GF-D8 (cell line): ENCODE measurements at regions not wholly inside any gene's neighbourhood (a gene's known extent, or its start where the extent isn't known, plus 50 kb on each side); places are given as distances from the start of the nearest gene placed in this dataset.
"Not testable (repeated sequence)": the region's sequence is repeated elsewhere in the genome, so short reads cannot be mapped to it uniquely, and the experiment has no call there.

Source experiments
- DNase-seq: peaks from one replicate; lab custom pipeline; 2025; lab: John Stamatoyannopoulos, UW

DNA sequence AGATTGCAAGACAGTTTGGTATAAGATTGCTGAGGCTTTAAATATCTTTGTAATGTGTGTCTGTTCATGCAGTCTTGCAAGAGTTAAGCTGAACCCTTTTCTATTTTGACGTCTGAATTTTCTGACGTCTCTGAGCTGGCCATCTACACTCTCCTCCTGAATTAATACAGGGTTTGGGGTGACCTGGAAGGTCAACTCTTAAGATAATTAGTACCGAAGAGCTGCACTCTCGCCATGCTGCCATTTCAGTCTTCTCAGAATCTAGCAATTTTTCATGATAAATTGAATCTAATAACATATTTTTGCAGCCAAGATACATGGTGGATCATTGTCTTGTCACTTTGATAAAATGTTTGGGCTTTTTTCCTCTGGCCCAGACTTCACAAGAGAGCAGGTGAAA lies 1245.2 kb upstream of the CELF4 start:
- no peak for DNase-seq

DNA sequence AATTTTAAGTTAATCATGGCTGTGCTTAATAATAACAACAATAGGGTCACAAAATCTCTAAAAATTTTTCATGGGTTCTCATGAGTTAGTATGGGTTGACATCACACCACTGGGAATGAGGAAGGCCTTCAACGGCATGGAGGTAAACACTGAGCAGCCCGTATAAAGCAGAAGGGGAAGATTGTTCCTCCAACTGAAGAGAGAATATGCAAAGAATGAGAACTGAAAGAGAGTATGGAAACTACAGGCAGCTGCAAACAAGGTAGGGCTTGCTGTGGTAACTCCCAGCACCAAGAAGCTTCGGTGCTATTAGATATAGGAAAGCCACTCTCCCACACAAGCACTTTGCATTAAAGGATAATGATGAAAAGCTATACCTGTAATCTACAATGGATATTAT lies 1242.3 kb upstream of the CELF4 start:
- DNase-seq: no peak

DNA sequence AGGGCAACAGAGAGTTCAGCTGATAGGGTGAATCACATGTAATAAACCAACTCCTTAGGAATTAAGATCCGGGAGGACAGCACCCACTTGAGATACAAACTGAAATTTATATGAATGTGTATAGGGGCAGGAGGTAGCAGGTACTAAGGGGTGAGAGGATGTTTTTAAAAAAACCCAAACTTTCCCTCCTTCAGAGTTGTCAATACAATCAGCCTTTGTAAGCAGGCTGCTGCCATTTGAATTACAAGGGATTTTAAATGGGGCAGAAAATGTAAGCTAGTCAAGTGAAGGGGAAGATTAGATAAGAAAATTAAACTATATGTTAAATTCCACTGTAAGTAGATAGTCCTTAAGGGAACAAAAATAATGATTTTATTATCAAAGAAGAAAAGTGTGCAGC lies 1239.7 kb upstream of the CELF4 start:
- no peak for DNase-seq

DNA sequence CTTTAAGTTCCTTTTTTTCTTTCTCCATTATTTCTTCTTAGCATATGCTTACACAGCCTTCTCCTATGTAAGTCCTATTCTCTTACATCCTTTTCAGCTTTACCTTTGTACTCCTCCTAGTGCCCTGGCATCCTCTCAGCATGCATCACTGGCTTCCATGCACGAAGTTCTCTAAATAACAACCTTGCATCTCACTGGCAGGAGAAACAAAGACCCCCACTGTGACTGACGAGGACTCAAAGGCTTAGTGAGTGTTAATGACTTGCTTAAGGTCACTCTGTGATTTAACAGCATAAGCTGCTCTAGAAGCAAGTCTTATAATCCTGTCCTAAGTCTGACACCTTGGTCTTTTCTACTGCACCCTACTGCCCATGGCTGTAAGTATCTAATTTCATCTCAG lies 1236.0 kb upstream of the CELF4 start:
- DNase-seq: no peak

DNA sequence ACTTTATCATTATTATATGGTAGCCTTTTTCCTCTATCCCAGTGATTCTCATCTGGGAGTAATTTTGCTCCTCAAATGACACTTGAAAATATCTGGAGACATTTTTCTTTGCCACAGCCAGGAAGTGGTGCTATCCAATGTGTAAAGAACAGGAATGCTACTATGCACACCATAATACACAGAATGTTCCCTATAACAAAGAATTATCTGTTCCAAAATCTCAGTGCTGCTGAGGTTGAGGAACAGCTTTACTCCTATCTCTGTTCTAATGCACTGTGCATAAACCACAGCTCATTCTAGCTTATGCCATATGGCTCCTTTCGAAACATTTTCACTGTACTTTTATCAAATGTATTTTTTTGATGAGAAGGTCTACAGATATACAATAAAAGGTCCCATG lies 1231.2 kb upstream of the CELF4 start:
- DNase-seq: no peak

DNA sequence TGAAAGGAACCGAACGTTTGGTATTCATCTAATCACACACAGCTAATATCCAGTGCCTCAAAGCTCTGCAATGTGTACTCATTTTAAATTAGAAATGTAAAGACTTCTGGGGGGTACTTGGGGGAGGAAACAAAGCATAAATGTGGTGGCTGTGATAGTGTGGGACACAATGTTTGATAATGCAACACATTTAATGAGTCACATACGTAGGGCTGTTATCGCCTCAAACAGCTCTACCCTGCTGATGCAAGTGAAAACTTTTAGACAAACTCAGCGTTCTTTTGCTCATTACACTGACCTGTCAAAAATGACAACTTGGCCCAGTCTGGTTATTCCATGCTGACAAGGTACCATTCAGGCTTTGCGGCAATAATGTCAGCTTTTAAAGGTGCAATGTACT lies 1227.1 kb upstream of the CELF4 start:
- no peak for DNase-seq

DNA sequence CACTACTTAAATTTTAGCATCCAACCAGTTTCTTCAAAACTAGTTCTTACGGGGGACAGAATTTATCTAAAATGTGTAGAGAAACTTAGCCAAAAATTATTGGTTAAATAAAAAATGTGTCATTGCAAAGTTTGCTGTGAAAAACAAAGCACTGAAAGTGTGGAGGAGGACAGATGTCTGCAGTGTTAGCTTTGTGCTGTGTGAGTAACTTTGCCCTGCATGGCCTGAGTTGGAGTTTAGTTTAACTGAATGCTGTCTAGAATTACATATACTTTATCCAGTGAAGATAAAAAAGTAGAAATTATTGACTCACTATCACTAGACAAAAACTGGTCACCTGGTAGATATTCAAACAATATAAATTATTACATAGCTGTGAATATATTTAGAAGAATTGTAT lies 1225.2 kb upstream of the CELF4 start:
- DNase-seq: no peak

DNA sequence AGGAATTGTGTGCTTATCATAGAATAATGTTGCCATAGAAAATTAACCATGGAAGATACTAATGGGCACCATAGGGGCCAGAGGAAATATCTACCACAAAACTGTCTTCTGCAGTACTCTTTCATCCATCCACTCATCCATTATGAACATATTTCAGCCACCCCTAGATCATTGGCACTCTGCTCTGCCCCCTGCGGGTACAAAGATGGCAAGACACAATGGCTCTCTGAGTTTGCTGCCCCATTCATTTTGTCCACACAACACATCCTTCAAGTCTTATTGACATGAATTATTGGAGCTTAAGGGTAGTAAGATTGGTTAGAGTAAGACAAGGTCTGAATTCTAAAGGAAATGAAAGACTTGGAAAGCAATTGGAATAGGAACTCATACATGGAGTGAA lies 1224.7 kb upstream of the CELF4 start:
- no peak for DNase-seq

DNA sequence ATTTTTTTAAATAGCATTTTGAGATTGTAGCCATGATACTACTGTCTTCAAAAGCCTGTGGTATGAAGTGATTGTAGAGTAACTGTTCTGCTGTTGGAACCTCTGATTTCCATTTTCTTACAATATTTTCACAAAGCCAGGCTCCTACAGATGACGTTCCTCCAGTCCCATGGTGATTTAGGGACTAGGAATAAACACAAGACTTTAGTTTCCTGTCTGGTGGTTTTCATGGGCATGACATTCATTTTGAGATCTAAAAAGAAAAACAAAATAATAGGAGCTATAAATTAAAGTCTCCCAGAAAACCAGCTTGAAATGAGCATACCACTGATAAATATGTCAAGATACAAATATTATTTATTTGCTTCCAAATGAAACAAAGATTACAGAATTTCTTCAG lies 1223.5 kb upstream of the CELF4 start:
- DNase-seq: no peak

DNA sequence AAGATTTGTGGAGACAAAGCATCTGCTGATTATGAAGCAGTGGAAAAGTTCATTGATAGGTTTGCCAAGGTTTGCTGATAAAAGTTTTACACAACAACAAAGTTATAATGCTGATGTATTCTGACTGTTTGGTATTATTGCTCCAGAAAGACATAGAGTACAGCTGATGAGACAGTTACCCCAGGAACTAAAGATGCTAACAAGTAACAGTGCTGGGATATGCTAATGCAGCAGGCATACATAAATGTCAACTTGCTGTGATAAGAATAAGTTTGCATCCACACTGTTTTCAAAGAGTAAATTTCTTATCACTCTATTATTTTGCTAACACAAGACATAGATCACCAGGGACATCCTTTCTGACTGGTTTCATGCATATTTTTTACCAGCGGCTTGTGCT lies 1221.3 kb upstream of the CELF4 start:
- DNase-seq: no peak

DNA sequence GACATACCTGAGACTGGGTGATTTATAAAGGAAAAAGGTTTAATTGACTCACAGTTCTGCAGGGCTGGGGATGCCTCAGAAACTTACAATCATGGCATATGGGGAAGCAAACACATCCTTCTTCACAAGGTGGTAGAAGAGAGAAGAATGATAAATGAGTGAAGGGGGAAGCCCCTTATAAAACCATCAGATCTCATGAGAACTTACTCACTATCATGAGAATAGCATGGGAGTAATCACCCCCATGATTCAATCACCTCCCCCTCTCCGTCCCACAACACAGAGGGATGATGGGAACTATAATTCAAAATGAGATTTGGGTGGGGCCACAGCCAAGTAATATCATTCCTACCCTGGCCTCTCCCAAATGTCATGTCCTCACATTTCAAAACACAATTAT lies 1206.0 kb upstream of the CELF4 start:
- DNase-seq: not testable (repeated sequence)

DNA sequence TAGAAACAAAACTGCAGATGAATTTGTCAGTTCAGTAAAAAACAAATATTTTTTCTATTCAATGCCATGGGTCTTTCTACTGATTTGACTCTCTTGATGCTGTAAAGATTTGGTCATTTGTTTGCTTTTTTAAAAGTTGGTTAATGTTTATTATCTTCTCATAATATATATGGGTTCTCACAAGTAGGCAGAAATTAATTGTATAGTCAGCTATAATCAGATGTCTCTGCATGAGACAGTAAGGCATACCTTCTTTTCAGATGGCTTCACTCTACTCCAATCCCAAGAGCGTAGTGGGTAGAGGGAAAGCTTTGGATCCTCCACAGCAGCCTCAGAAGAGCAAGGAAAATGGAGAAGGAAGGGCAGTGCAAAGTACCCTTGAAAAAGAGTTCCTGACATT lies 1202.9 kb upstream of the CELF4 start:
- DNase-seq: no peak

DNA sequence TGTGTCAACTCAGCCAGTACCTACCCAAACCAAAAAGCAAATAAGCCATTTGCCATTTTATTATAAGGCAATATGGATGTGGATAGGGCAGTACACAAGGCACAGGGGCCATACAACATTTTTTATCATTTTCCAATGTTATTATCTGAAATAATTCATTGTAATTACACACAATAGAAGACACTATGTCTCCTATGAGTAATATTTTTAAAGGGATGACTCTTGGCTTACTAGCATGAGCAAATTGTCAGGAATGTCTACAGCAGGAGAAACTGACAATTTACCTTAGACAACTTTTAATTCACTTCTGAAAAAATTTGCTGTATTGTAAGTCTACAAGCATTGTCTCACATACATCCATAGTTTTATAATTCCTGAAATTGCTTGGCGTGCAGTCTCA lies 1193.9 kb upstream of the CELF4 start:
- no peak for DNase-seq

DNA sequence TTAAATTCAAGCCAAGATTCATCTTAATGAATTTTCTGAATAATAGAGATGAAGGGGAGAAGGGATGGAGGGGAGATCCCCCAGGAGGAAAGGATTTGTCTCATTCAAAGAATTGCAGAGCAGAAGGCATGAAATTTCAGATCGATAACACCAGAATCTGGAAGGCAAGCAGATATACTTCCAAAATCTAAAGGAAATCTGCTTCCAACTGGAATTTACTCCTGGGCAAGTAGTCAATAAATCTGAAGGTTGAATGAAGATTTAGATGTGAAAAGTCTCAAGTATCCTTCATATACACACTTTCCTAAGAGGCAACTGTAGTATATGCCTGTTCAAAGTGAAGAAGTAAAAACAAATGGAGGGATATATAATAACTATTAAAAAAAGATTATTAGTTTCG lies 1190.8 kb upstream of the CELF4 start:
- DNase-seq: no peak

DNA sequence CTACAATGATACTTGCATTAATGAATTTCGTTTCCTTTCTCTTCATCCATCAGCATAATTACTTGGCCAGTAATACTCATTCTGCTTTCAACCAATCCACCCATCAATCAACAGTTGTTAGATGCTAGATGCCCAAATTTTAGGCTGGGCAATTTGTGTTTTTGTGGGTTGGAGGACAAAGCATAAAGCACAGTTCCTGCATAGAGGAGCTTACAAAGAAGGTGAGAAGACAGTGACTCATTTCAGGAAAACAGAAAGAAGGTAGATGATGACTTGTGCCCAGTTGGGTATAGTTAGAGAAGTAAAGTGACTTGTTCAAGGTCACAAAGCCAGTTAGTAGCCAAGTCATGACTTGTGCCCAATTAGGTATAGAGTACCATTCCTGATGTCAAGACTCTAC lies 1186.8 kb upstream of the CELF4 start:
- no peak for DNase-seq

DNA sequence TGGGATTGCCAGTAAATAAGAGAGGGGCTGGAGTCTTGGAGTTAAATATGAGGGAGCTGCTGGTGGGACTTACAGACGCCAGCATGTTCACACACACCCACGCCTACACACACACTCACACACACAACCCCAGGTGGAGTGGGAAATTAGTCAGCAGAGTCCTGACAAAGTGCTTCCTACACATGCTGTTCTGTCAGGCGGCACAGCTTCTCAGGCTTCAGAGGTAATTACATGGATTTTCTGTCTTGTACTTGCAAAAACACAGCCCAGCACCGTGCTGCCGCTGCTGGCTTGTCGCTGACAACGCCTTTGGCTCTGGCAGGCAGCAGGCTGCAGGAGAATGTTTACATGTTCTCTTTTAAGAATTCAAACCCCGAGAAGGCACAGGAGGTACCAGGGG lies 1186.3 kb upstream of the CELF4 start:
- no peak for DNase-seq

DNA sequence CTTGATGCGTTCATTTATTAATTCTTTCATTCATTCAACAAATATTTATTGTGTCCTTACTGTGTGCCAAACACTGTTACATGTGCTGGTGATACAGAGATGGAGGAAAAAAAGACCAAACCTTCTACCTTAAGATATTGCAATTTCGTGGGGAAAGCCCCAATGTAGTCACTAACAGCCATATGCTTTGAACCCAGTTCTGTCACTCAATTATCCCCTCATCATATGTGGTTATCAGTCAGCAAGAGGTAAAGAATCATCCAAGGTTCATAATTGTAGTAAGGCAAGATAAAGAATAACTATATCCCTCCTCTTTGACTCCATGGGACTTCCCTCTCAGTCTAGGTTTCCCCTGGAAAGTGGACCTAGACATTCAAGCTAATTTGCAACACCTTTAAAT lies 1185.6 kb upstream of the CELF4 start:
- no peak for DNase-seq

DNA sequence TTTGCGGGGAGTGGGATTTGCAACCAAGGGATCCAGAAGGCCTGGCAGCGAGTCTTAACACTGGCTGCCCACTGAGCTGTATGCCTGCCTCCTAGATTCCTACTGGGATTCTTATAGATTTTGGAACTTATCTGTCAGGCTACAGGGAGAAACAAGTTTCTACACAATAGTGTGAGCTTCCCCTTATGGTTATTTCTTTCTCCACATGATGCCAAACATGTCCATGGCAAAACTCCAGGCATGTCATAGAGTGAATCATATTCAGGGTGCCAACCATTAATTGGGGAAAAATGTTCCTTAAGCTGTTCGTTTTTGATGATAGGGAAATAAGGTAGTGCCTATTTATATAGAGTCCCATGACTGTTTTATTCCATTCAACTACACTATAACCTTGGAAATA lies 1185.2 kb upstream of the CELF4 start:
- no peak for DNase-seq

DNA sequence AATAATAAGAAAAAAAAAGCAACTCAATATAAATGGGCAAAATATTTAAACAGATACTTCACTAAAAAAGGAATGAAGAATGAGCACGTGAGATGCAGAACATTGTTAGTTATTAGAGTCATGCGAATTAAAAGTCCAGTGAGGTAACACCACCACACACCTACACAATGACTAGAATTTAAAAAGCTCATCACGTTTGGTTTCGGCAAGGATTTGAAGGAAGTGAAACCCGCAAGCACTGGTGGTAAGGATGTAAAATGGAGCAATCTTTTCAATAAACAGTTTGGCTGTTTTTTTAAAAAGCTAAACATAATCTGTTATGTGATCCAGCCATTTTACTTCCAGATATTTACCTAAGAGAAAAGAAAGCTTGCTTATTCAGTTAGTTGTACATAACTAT lies 1181.6 kb upstream of the CELF4 start:
- no peak for DNase-seq

DNA sequence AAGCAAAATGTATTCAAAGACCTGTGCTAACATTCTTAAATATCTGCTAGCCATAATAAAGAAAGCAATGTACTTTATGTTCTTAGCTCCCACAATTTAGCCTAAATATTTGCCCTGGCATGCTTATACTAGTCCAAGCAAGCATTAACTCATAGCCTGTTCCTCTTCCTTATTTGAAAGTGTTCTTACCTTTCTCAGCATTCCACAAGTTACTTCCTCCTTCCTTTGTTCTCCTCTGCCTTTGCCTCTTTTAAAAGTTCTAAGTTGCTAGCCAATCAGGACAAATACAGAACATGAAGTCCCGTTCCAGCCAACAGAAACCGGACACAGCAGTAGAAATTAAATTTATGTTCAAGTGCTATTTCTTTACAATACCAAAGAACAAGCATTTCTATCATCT lies 1154.6 kb upstream of the CELF4 start:
- DNase-seq: not testable (repeated sequence)

DNA sequence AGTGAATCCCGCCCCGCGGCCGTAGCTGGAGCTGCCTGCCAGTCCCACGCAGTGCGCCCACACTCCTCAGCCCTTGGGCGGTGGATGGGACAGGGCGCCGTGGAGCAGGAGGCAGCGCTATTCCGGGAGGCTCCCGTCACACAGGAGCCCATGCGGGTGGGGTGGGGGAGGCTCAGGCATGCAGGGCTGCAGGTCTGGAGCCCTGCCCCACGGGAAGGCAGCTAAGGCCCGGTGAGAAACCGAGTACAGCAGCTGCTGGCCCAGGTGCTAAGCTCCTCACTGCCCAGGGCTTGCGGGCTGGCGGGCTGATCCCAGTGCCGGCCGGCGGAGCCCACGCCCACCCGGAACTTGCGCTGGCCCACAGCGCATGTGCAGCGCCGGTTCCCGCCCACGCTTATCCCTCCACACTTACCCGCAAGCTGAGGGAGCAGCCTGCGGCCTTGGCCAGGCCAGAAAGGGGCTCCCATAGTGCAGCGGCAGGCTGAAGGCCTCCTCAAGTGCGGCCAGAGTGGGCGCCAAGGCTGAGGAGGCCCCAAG lies 1152.8 kb upstream of the CELF4 start:
- no peak for DNase-seq

DNA sequence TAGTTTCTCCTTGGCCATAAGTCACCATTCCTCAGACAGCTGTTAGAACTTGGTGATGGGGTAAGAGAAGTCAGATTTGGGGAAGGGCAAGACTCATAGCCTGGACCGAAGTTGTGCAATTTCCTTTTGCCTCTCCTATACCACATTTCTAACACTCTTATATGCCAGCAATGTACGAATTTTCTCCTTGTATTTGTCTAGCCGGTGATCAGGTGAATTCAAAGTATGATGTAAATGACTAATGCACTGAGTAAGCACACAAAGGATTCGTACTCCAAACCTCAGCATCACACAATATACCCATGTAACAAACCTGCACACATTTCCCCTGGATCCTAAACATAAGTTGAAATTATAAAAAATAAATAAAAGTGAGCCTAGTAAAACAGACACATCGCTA lies 1143.5 kb upstream of the CELF4 start:
- DNase-seq: no peak

DNA sequence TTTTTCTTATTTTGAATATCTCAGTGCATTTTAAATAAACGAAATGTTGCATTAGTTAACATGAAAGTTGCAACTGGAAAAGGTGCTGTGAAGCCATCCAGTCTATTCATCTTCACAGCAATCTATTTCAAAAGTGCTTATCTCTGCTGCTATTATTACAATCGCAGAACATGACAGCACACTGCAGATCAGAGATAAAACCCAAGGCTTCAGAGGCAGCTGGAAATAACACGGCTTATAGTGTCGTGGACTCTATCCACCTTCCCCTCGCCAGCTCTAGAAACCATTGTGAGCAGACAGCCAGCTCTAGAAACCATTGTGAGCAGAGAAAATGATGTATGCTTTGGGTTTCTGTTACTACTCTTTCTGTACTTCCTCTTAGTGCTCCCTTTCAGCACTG lies 1140.8 kb upstream of the CELF4 start:
- no peak for DNase-seq

DNA sequence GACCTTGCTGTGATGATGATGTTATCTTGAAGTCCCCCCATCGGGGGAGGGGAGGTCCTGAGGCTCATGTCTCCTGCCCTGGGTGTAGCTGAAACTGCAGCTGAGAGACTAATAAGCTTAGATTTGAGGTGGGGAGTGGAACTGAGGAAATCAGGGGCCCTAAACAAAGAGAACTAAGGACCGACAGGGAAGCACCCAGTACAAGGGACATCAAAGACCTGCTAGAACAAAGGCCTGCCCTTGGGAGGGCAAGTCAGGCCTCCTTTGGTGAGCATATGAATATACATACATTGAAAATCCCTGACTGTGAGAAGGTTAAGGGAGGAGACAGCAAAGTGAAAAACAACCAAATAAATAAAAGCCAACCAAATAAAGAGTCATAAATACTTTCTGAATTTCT lies 1132.5 kb upstream of the CELF4 start:
- DNase-seq: no peak
